PC-9 (cell line): ENCODE measurements at regions not wholly inside any gene's neighbourhood (a gene's known extent, or its start where the extent isn't known, plus 50 kb on each side); places are given as distances from the start of the nearest gene placed in this dataset.

ENCODE experiments used
- BruUV-seq: library from RNA; stranded (reverse); fragments of 400-500 nt; replicated peaks from 2 replicates; lab custom pipeline; 2021; lab: Mats Ljungman, UMichigan
- CTCF ChIA-PET: fragments of 300-600 bp; sonication (Branson Sonifier 250); formaldehyde crosslinking; loops from one replicate; lab custom pipeline; 2022; ENCODE audit warnings: antibody characterized with exemption; lab: Charles Lee
- POLR2A ChIA-PET: fragments of 300-600 bp; sonication (Branson Sonifier 250); formaldehyde crosslinking; loops from one replicate; lab custom pipeline; 2022; ENCODE audit warnings: antibody characterized with exemption; ENCODE audit not compliant: unreplicated experiment; lab: Charles Lee
- DNase-seq, 2 experiments: peaks; one replicate each; pipeline versions ENCODE4 v3.0.0 to v3.0.0-alpha.2; 2015 to 2022; ENCODE audit warnings: mixed read lengths in 1 of 2
- H2AFZ ChIP-seq: fragments of 200-600 bp; sonication (generic); 2 replicates; pipeline ENCODE4 v1.8.1; 2017; ENCODE audit warnings: antibody characterized with exemption
- H3F3A ChIP-seq: fragments of 200-600 bp; sonication (generic); 2 replicates; pipeline ENCODE4 v1.8.1; 2017; ENCODE audit warnings: antibody characterized with exemption, mild to moderate bottlenecking, low read depth; ENCODE audit not compliant: insufficient read depth
- H3K27ac ChIP-seq: fragments of 200-600 bp; sonication (generic); 2 replicates; pipeline ENCODE4 v1.6.1; 2016; ENCODE audit warnings: mixed run types
- H3K27me3 ChIP-seq: fragments of 200-600 bp; sonication (generic); 2 replicates; pipeline ENCODE4 v1.6.1; 2016; ENCODE audit warnings: low read depth, mixed run types; ENCODE audit not compliant: insufficient read depth
- H3K36me3 ChIP-seq: fragments of 200-600 bp; sonication (generic); 2 replicates; pipeline ENCODE4 v1.6.1; 2016; ENCODE audit warnings: low read depth, mixed run types
- H3K4me1 ChIP-seq: fragments of 200-600 bp; sonication (generic); replicated peaks from 2 replicates; pipeline ENCODE4 v1.6.1; 2016; ENCODE audit warnings: mixed run types; ENCODE audit not compliant: insufficient read depth
- H3K4me2 ChIP-seq: fragments of 200-600 bp; sonication (generic); 2 replicates; pipeline ENCODE4 v1.6.1; 2017; ENCODE audit warnings: mixed run types
- H3K4me3 ChIP-seq: fragments of 200-600 bp; sonication (generic); 2 replicates; pipeline ENCODE4 v1.6.1; 2016; ENCODE audit warnings: mixed run types
- H3K79me2 ChIP-seq: fragments of 200-600 bp; sonication (generic); 2 replicates; pipeline ENCODE4 v1.6.1; 2017; ENCODE audit warnings: low read depth, mixed run types
- H3K9me2 ChIP-seq: fragments of 200-600 bp; sonication (generic); 2 replicates; pipeline ENCODE4 v1.8.1; 2017; ENCODE audit warnings: mild to moderate bottlenecking; ENCODE audit not compliant: insufficient read depth
- H3K9me3 ChIP-seq: fragments of 200-600 bp; sonication (generic); 2 replicates; pipeline ENCODE4 v1.8.1; 2016; ENCODE audit warnings: low read depth; ENCODE audit not compliant: insufficient read depth
- H4K20me1 ChIP-seq: fragments of 200-600 bp; sonication (generic); 2 replicates; pipeline ENCODE4 v1.8.1; 2017; ENCODE audit not compliant: insufficient read depth
- EZH2 ChIP-seq: fragments of 200-600 bp; sonication (generic); IDR thresholded peaks from 2 replicates; pipeline ENCODE4 v1.8.0; 2017; ENCODE audit warnings: antibody characterized with exemption, low read depth
- intact Hi-C: fragments of 100-400 bp; cut with micrococcal nuclease; formaldehyde crosslinking; loops from one replicate; pipeline ENCODE4 v1.10.0; 2022; ENCODE audit not compliant: unreplicated experiment
- TF ChIP-seq, protein P1 (sequence below): fragments of 200-600 bp; sonication (generic); conservative IDR thresholded peaks from 2 replicates; pipeline ENCODE4 v1.6.1; 2017; ENCODE audit warnings: mixed run types, antibody characterized with exemption, mild to moderate bottlenecking, moderate library complexity

DNA sequence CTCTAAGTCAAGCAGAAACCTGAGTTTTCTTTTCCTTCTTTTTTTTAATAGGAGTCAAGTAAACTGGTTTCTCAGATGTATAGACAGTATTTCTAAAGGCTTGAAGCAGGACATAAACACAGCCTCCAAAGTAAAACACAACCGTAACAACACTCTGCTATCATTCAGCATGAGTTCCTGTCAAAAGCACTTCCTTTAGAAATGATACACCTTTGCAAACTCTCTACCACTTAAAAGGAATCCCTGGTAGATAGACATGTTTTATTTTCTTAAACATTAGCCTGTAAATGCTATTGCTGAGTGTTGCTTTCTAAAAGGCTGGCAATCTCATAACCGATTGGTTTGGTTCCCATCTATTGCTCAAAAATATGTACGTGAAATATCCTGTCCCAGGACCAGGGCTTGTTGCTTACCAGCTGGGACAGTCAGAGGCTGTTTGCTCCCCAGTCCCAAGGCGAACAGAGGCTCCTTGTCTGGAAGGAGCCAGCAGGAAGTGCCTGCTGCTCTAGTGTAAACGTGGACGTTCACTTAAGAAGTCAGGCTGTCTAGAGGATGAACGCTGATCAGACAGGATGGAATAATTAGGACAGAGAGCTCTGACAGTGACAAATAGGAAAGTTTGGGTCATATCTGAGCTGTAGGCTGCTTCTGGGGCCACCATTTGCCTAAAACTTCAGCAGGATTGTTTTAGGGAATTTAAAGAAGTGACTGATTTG, 173.9 kb upstream of the KLF3 start:
- no peaks in the 10 kb centered on the region for H3F3A ChIP-seq
- H3K4me3 ChIP-seq, result no peak overlapping the region
- H3K4me1 ChIP-seq, result 0 out of 2 replicates have a peak, but pooled peaks cover 6% of the 10 kb centered on the region
- TF ChIP-seq, protein P1, sequence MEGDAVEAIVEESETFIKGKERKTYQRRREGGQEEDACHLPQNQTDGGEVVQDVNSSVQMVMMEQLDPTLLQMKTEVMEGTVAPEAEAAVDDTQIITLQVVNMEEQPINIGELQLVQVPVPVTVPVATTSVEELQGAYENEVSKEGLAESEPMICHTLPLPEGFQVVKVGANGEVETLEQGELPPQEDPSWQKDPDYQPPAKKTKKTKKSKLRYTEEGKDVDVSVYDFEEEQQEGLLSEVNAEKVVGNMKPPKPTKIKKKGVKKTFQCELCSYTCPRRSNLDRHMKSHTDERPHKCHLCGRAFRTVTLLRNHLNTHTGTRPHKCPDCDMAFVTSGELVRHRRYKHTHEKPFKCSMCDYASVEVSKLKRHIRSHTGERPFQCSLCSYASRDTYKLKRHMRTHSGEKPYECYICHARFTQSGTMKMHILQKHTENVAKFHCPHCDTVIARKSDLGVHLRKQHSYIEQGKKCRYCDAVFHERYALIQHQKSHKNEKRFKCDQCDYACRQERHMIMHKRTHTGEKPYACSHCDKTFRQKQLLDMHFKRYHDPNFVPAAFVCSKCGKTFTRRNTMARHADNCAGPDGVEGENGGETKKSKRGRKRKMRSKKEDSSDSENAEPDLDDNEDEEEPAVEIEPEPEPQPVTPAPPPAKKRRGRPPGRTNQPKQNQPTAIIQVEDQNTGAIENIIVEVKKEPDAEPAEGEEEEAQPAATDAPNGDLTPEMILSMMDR, result no peak
- TF ChIP-seq EZH2, result no peak
- no peaks in the 10 kb centered on the region for H3K27me3 ChIP-seq
- 0 out of 2 replicates have a peak overlapping the region, but pooled peaks have one; percentile 11 for H3K4me2 ChIP-seq
- no peaks in the 10 kb centered on the region for H3K9me2 ChIP-seq
- intact Hi-C loops, result no loop called here
- no peaks in the 10 kb centered on the region for H3K9me3 ChIP-seq
- no peak overlapping the region for H3K27ac ChIP-seq
- DNase-seq, result peak in 1 of 2 experiments; percentile 10
- CTCF ChIA-PET, result no interaction called here
- H2AFZ ChIP-seq, result peak overlapping the region; percentile 40; the same call in 1 of the 2 replicates
- no peaks in the 10 kb centered on the region for H4K20me1 ChIP-seq
- no peaks in the 10 kb centered on the region for H3K36me3 ChIP-seq
- no peaks in the 10 kb centered on the region for H3K79me2 ChIP-seq
- no TSS peak for BruUV-seq
- POLR2A ChIA-PET, result no interaction called here

DNA sequence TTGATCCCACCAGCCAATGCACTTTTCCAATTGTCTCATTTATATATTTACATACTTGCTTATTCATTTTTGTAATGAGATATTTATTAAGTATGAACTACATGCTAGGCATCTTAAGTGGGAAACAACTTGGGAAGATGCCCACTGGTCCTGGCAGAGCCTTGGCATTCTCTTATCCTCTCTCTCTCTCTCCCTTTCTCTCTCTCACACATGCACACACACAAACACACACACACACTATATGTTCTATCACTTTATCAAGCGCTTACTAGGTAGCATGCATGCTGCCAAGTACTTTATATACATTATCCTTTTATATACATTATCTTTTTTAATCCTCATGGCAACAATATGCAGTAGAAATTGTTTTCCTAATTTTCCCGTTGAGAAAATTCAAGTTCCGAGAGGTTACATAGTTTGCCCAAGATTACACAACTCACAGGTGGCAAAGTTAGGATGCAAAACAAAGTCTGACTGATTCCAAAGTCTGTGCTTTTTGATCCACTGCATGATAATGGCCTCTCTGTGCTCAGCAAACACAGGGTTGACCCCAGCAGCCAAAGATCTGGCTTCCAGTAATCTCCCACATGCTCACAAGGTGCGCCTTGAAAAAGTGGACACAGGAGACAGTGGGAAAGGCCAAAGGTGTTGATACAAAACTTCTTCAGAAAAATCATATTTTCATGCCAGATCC, 173.1 kb upstream of the KLF3 start:
- POLR2A ChIA-PET, result no interaction called here

DNA sequence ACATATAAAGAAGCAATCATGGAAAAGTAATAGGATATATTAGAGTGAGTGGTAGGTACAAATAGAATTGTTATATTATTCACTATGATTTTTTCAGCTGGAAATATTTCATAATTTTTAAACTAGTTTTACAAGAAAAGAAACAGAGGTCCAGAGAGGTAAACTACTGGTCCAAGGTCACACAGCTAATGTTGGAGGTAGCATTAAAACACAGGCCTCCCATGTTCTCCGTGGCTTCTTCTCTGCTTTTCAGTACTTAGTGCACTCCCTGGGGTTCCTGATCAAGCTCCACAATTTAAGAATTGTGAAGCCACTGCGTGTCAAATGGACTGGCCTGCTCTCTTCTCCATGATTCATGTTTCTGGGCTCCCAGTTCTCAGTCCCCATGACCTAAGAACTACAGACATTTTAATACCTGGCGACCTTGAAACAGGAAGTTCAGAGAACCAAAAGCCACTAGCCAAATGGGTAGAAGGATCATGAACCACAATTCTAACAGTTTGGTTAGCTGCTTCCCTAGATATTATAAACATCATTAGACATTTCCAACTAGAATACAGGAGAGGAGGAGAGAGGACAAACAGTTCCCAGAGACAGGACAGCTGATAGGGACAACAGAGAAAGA, 172.0 kb upstream of the KLF3 start:
- Histone ChIP-seq H2AFZ (no peak overlapping the region), H3K4me2 (no peak overlapping the region), H3K36me3 (no peaks in the 10 kb centered on the region), H3K27me3 (no peaks in the 10 kb centered on the region), H3K9me2 (no peaks in the 10 kb centered on the region), H3K4me3 (no peak overlapping the region), H3F3A (no peaks in the 10 kb centered on the region), H3K4me1 (0 out of 2 replicates have a peak, but pooled peaks cover 6% of the 10 kb centered on the region), H3K27ac (no peak overlapping the region), H3K9me3 (no peaks in the 10 kb centered on the region), H3K79me2 (no peaks in the 10 kb centered on the region), H4K20me1 (no peaks in the 10 kb centered on the region)
- CTCF ChIA-PET, result no interaction called here
- no TSS peak for BruUV-seq
- intact Hi-C loops, result no loop called here
- TF ChIP-seq, protein P1, result no peak
- no peak for TF ChIP-seq EZH2
- DNase-seq, result no peak
- POLR2A ChIA-PET, result interaction anchor here (0.8 kb wide), 1 partner anchor 241 kb away, joined by 12 read pairs; no protein-coding TSS in a partner anchor

More for the DNA sequence above, 173.1 kb upstream of the KLF3 start:
- intact Hi-C loops, result no loop called here
- Histone ChIP-seq H3K79me2 (no peaks in the 10 kb centered on the region), H3K4me1 (0 out of 2 replicates have a peak, but pooled peaks cover 6% of the 10 kb centered on the region), H3K9me3 (no peaks in the 10 kb centered on the region), H3F3A (no peaks in the 10 kb centered on the region), H4K20me1 (no peaks in the 10 kb centered on the region), H3K27ac (no peak overlapping the region), H3K36me3 (no peaks in the 10 kb centered on the region), H3K4me2 (no peak overlapping the region), H3K9me2 (no peaks in the 10 kb centered on the region), H3K4me3 (no peak overlapping the region), H2AFZ (peak overlapping the region; percentile 40; the same call in 1 of the 2 replicates), H3K27me3 (no peaks in the 10 kb centered on the region)
- BruUV-seq, result no TSS peak
- TF ChIP-seq EZH2, result no peak
- TF ChIP-seq, protein P1, result no peak
- CTCF ChIA-PET, result no interaction called here
- no peak for DNase-seq
